GM18861 (cell line): ENCODE measurements at regions not wholly inside any gene's neighbourhood (a gene's known extent, or its start where the extent isn't known, plus 50 kb on each side); places are given as distances from the start of the nearest gene placed in this dataset.

Experiments
- ATAC-seq: cut with Tn5 transposase; IDR thresholded peaks from one replicate; pipeline ENCODE4 v1.9.1; 2021; ENCODE audit not compliant: unreplicated experiment

DNA sequence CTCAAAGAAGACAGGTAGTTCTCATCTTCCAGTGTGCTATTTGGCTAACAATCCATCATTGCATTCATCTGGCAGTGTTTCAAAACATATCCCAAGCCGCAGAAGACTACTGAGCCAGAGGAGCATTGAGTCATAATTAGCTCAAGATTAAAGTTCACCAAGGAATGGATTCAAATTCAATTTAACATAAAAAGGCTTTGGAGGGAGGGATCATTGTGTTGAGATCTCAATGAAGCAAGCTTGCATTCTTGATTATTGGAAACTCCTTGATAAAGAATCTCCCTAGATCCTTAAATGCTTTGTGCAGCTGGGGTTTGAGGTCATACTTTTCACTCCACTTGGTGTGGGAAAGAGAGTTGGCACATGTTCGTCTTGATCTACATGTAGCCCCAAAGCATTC is 142.8 kb upstream of the SEMA3A start:
- ATAC-seq = no peak

DNA sequence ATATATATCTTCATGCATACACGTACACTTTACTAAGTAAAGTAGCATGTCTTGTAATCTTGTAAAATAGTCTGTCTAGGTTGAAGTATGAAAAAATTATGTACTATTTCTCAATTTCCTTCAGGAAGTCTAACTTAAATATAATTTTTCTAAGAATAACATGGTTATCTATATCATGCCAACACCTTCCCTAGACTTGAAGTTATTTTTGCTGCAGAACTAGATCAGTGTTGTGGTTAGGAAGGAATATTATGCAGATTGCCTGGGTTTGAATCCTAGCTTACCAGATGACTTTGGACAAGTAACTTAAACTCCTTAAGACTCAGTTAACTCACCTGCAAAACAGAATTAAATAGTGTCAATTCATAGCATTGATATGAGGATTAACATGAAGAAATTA is 142.2 kb upstream of the SEMA3A start:
- ATAC-seq = no peak

DNA sequence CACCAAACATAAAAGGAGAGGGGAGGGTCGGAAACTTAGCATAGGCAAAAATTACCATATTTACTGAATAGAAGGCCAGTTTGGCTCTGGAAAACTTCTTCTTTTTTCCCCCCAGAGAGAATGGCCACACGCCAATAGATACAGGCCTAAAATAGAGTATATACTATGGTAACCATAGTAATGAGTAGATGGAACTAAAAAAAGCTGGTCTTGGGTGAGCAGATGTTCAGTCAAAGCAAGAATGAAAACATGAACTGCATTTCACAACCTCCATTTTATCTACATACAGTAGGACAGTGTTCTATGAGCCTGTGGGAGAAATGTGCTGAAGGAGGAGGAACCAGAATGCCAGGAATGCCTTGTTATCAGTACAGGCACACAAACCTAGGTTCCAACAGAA is 141.7 kb upstream of the SEMA3A start:
- ATAC-seq = no peak

DNA sequence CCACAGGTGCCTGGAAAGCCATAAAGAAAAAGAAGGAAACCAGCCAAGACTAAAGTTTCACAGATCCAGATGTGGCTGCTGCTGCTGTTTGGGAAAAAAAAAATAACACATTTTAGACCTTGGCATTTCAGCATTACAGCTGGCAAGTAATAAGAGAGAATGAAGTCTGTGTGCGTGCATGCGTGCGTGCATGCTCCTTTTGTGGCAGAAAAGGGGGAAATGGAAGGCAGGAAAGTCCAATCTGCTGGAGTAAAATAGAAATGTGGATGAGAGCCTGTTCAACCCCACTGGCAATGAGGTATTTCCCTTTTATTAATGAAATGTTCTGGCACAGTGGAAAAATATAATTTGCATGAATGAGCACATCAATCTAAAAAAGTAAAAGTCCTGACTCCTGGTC is 137.0 kb upstream of the SEMA3A start:
- no peak for ATAC-seq

DNA sequence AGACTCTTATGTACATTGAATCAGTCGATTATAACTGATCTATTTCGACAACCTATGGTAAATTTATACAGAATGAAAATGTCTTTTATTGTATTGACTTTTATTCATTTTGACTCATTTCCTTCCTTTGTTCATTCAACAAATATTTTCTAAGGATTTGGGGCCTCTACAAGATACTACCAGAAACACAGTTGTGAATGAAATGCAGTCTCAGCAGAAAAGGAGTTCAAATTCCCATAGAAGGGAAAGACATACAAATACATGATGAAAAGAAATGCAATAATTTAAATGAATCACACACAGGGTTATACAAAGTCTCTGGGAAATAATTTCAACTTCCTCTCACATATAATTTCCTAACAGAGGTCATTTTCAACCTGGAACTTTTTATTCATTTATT is 134.0 kb upstream of the SEMA3A start:
- no peak for ATAC-seq

DNA sequence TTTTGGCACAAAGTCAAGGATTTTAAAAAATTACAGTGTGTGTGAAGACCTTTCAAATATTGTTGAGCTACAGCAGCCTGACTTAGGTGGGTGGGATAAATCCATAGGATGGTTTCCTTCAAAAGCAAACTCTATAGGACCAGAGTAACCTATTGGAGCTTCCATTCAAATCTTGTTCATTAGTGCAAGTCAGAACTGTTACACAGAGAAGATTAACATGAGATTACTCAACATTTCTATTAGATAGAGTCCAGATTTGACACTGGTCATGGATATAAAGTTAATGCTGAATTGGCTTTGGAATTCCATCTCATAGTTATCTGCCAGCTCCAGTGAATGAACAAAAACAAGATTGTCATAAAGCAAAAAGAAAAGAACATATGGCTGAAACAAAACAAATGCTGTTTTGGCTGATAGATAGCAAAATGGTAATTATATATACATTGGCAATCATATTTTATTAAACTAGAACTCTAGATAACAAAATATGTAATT is 129.6 kb upstream of the SEMA3A start:
- ATAC-seq = no peak

DNA sequence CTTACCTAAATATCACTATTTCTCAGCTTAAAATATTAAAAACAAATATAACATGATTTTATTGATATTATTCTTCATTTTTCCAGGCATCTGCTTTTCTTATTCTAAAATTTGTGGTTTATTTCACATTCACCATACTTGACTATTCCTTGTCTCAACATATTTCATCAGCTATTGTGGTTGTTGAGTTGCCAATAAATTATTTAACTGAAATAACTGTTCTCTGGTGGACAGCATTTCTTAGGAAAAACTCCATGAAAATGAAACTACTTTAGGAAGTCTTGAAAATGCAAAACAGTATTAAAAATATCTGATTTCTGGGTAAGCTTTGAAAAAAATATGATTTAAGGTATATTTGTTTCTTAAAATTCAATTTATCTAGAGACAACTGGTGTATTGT is 122.9 kb upstream of the SEMA3A start:
- no peak for ATAC-seq

DNA sequence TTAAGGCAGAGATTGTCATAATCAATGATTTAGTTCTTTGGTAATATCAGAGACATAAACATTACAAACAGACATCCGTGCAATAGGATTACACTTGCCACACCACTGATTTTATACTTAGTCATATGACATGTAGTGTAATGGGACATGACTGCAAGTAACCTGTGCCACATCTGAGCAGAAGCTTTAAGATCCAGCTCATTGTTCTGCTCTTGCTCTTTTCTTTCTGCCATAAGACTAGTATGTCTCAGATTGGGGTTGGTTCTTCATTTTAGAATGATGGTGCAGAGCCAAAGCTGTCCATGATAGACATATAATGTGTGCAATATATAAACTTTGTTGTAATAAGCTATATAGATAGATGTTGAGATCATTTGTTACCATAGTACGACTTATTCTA is 119.7 kb upstream of the SEMA3A start:
- ATAC-seq = no peak

DNA sequence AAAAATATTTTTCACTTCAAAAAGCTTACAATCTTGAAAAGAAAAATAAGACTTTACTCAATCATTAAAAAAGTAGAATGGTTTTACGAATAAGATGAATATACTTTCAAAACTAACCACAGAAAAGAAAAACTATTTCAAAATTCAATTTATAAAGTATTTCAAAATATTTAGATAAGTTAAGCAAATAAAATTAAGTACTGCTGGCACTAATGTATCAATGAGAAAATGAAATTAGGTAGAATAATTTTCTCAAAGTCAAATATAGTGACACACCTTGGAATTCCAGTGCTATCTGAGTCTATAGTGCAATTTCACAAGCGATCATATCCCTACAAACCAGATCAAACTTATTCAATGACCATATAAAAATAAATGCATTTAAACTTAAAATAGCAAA is 109.8 kb upstream of the SEMA3A start:
- ATAC-seq = no peak

DNA sequence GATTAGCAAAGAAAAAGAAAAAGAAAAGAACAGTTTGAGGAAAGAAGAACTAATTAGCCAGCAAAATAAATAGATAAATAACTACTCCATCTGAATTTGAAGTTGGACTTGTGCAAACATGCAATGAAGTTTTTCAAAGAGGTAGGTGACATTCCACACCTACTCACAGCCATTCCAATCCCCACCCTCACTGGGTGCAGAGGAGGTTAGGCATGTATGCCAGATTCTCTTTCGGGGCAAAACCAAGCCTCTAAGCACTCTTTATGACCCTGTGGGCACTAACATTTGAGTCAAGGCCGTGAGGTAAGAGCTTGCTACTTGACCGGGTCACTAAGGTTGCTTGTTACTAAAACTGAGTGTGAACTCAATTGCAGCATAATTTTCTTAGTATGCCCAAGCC is 108.4 kb upstream of the SEMA3A start:
- no peak for ATAC-seq

DNA sequence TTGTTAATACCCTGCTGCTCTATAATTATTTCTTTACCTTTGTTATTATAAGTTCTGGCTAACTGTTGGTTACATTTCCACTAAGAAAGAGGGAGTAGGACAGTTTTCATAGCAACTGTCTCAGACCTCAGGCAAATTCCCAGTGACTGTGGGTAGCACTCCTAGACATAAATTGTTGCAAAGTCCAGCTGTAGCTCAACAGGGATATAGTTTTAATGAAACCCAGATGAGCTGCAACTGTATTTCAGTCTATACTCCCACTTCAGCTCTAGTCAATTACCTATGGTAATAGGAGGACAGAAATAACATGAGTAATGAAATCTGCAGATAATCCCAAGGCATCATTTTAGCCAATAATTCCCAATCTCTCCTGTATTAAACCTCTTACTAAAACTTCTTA is 103.0 kb upstream of the SEMA3A start:
- ATAC-seq = no peak

DNA sequence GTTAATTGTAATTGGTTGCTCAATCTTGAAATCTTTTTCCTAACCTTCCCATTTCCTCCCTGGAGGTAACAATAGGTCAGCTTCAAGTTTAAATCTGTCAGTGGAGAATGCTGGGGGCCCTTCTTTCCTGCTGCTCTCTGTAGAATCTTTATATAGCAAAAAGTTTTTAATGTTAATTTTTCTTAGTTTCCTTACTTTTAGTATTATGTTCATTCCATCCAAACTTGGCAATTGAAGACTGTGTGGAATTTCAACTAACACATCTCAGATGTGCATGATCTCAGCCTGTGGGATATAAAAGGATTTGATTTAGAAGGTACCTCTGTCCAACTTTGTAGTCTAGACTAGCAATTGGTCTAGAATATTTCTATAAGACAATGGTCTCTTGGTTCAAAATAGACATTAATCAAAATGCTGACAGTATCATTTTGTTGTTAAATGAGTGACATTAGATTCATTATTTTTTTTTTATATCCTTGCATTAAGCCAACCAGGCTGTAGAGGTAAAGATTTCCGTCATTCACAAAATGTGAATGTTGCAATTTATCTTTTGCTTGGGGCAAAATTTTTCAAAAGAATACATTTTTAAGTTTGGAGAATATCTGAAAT is 100.4 kb upstream of the SEMA3A start:
- no peak for ATAC-seq

DNA sequence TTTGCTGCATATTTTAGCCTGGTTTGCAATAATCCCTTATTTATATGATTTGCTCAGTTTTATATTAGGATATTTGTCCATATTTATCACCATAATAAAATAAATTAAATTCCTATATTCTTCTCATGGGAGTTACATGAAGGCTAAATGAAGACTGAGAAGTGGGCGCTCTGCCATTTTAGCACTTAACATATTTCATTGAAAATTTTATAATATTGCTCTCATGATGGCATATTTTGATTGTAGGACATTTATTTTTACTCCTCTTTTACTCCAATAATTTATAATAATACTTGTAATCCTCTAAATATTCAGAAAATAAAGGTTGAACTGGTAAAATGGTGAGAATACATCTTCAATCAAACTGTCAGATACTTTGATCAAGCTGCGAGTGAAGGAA is 99.8 kb upstream of the SEMA3A start:
- no peak for ATAC-seq

DNA sequence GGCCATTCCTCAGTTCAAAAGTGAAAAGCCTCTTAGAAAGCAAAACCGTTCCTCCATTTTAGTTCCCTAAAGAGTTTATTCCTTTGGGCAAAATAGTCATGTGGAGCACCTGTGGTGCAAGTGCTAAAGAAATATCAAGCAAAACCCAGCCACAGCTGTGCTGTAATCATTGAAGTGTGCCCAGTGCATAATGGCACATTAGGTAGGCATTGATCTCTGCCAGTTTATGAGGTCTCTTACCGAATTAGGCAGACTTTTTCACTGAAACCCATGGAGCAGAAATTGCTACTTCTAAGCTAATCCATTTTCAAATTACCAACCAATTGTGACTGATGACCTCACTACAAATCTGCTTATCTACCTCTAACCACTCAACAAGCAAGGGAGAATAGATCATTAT is 97.2 kb upstream of the SEMA3A start:
- no peak for ATAC-seq

DNA sequence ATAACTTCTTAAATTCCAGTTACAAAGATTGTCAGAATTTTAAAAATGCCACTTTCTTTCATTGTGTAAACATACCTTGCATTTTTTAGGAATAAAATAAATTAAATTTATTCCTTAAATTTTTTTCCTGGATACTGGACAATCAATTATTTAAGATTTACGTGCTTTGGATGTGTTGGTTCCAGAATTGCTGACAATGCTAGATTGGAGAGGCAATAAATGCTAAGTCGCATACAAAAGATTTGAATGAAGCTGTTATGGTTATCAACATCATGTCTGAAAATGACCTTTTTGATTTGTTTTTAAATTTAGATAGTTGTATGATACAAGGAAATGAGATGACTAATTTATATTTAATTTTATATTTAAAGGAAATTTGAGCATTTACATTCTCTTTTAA is 89.2 kb upstream of the SEMA3A start:
- no peak for ATAC-seq

DNA sequence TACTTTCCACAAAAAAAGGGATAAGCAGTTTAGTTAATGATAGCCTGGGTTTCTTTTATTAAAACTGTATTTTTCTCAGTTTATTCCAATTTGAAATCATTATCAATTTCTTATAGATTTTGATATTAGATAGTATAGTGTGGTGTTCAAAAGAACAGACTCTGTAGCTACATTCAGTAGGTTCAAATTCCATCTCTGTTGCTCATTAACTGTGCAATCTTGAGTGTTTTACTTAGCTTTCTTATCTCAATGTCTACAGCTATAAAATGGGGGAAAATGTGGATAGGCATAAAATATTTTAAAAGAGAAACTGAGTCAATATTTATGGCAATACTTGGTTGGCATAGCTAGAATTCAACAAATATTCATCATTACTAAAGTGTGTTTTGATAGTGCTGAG is 86.9 kb upstream of the SEMA3A start:
- ATAC-seq = no peak

DNA sequence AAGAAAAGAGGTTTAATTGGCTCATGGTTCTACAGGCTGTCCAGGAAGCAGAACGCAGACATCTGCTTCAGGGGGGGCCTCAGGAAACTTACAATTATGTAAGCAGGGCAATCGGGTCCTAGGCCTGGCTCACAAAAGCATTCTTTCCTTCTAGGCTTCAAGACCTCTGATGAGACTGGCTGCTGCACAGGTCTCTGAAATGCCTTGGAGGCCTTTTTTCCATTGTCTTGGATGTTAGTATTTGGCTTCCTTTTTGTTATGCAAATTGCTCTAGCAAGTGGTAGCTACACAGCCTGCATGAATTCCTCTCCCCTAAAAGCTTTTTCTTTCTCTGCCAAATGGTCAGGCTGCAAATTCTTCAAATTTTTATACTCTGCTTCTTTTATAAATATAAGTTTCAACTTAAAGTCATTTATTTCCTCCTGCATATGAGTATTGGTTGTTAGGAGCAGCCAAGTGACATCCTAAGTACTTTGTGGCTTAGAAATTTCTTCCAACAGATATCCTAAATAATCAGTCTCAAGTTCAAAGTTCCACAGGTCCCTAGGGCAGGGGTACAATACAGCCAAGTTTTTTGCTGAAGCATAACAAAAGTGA is 83.1 kb upstream of the SEMA3A start:
- no peak for ATAC-seq

DNA sequence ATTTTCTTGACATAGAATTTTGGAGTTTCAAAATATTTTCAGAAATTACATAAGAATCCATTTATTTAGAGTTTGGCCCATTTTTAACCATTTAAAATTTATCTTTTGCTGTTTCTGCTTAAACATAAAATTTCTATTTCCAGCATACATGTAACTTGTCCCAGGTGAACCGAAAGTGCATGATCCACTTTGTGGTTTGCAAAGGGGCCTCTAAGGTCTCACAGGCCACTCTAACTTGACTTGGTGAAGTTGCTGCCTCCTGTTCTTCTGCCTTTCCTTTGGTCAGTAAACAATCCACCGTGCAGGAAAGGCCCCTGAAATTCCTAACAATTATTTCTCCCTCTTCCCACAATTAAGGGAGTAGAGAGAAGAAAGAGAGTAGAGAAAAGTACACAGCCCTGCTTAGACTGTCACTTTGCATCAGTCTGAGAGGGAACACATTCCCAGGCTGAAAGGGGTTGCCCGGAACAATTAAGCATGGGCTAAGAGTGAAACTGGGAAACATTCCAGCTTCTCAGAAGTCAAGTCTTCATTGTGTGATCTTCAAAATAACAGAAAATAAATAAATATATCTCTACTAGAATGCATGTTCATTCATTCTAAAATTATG is 79.5 kb upstream of the SEMA3A start:
- ATAC-seq = no peak

DNA sequence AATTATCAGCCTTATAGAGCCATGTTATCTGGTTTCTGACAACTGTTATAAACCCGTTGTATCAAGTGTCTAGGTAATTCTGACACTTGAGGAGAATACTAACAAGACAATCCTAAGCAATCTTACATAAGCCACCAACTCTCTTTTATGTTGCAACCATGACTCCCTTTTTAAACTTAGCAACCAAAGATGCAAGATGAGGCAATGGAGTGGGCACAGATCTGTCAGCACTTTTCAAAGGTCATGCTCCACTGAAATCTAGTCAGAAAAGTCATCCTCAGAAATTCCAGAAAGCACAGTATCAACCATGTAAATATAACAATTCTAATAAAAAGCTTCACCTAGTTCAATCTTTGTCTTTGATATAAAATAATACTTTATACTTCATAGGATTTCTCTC is 77.0 kb upstream of the SEMA3A start:
- no peak for ATAC-seq

DNA sequence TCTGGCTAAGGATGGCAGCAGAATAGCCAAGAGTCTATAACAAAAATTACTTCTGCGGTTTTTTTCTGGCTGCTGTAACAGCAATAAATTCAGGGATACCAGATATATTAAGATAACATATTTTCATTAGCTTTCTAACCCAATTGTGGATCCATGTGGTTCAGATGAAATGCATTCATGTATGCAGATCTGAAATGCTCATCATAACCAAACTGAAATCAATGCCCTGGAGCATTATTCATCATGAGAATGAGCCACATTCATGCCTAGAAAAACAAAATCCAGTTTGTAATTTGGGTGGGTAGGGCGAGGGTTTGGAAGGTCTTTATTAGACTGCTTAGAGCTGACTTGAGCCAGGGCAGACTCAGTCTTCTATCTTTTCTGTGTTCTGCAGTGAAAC is 69.8 kb upstream of the SEMA3A start:
- no peak for ATAC-seq

DNA sequence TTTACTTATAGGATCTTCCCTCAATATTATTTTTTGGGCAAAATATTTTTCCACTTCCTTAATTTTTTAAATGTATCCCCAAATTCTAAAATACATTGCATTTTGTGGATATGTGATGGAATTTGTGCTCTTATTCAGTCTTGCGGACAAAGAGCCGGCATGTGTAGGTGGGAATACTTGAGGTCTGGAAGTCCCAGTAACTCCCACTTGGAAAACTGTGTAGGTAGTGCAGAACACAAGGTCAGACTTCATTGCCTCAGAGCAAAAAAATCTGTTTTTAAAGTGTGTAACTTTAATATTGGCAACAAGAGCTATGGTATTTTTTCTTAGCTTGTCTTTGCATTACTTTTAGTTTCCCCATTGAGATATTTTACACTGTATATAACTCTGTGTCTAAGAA is 68.5 kb upstream of the SEMA3A start:
- ATAC-seq = no peak

DNA sequence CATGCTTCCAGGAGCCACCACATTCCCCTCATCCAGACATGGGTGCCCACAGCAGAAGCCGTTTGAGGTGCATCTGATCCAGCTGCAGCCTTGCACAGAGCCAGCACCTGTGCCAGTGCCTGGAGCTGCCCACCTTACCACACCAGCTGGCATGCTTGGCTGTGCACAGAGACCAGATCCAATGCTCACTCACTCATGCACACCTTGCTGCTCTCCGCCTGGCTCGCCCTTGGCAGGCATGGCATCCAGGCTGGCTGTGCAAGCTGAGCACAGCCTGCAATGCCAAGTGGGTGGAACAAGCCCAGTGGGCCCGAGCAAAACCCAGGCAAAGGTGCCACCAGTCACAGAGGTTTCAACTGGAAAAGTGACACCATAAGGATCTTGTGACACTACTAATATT is 66.9 kb upstream of the SEMA3A start:
- no peak for ATAC-seq

DNA sequence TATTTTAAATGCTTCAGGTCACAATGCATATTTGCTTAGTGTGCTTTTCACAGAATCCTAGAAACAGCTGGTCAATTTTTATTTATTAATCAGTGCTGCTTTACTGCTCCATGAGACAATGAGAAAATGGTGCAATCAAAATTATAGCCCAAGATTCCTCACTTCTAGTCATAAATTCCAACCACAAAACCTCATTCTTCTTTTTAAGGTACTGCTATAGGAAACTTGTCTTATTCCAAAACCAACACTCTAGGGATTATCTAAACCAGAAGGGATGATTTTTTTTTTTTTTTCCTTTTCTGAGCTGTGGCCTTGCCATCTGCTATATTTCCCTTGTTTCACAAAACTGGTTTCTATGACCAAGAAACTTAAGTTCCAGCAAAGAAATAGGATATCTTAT is 64.0 kb upstream of the SEMA3A start:
- no peak for ATAC-seq
